ENCODE measurements at regions not wholly inside any gene's neighbourhood (a gene's known extent, or its start where the extent isn't known, plus 50 kb on each side); places are given as distances from the start of the nearest gene placed in this dataset.

GRCh38 chr4:148800940-148801339, 358.7 kb upstream of the NR3C2 start:
- TF ChIP-seq SIRT6 (IDR thresholded peaks at IDR 0.05; ENCODE audit: low read length): no peak
- no peak for TF ChIP-seq EZH2 (IDR thresholded peaks at IDR 0.05; ENCODE audit: low read depth, low read length, severe bottlenecking)
- no peak for TF ChIP-seq ZNF274 (IDR thresholded peaks at IDR 0.05; ENCODE audit: borderline replicate concordance, extremely low read depth, low read length)

Measured in H1 (cell line).